Memory B cell (primary cell): ENCODE measurements at regions not wholly inside any gene's neighbourhood (a gene's known extent, or its start where the extent isn't known, plus 50 kb on each side); places are given as distances from the start of the nearest gene placed in this dataset.

Source experiments
- ATAC-seq: fragments of 150-1000 bp; cut with Tn5 transposase; 2 replicates; pipeline ENCODE4 v1.10.0; 2021; ENCODE audit warnings: low read depth, mild to moderate bottlenecking, moderate library complexity
- DNase-seq, 2 donors: peaks; one replicate each; pipeline ENCODE4 v3.0.0; 2022; ENCODE audit warnings: low spot score in 2 of 2
- H3K27ac Mint-ChIP-seq: one replicate; pipeline ENCODE4 v1.8.0; 2022; ENCODE audit warnings: mild to moderate bottlenecking, moderate library complexity, mixed read lengths
- H3K27me3 Mint-ChIP-seq: one replicate; pipeline ENCODE4 v1.8.0; 2022; ENCODE audit warnings: mixed read lengths
- H3K36me3 Mint-ChIP-seq: one replicate; pipeline ENCODE4 v1.8.0; 2022; ENCODE audit warnings: mild to moderate bottlenecking, mixed read lengths
- H3K4me1 Mint-ChIP-seq: one replicate; pipeline ENCODE4 v1.8.0; 2022; ENCODE audit warnings: mixed read lengths
- H3K4me3 Mint-ChIP-seq: one replicate; pipeline ENCODE4 v1.8.0; 2022; ENCODE audit warnings: mild to moderate bottlenecking, moderate library complexity, mixed read lengths
- H3K9me3 Mint-ChIP-seq: one replicate; pipeline ENCODE4 v1.8.0; 2022; ENCODE audit warnings: mixed read lengths

GRCh38 chr17:77449373-77449907 lies 308.7 kb downstream of the SEC14L1 start:
- no peaks in the 10 kb centered on the region for H3K9me3 Mint-ChIP-seq
- peak overlapping the region; percentile 99 for H3K4me3 Mint-ChIP-seq
- H3K27ac Mint-ChIP-seq = peak overlapping the region; percentile 98
- peaks cover 9% of the 10 kb centered on the region for H3K36me3 Mint-ChIP-seq
- ATAC-seq (no peak), DNase-seq (no peak)
- peaks cover 48% of the 10 kb centered on the region for H3K4me1 Mint-ChIP-seq
- no peaks in the 10 kb centered on the region for H3K27me3 Mint-ChIP-seq

DNA sequence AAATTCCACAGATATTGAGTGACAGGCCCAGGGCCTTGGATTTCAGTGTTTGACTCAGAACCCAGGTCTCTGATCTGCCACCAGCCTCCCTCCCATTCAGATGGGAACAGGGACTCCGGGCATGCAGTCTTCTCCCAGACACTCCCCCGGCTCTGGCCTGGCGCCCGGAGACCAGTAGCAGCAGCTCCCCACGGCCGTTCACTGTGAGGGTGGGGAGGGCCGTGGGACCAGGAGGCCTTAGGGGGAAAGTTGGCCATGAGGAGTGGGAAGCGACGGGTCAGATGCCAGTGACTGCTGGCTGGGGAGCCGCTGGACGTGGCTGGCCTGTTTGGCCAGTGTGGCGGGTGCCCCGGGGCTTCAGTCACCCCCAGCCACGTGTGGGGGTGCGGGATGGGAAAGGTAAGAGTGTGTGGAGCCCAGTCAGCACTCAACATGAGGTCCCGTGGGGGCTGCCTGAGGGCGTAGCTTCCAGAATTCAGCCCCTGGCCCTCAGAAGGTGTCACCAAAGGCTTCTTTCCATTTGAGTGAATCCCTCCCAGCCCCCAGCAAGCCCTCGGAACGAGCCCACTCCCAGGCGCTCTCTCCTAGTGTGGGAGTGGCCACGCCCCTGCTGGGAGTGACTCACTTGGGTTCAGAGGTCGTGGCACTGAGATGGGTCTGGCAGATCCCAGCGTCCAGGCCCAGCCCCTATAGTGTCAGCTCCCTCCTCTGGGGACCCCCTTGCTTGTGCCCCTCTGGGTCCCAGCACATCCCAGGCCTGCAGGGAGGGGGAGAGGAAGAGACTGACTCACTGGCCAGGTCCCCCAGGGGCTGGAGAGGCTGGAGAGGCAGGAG lies 309.4 kb downstream of the SEC14L1 start:
- ATAC-seq = no peak
- Mint-ChIP-seq H3K27me3 (no peaks in the 10 kb centered on the region), H3K27ac (peak overlapping the region; percentile 98)

GRCh38 chr17:77450742-77451244 lies 310.0 kb downstream of the SEC14L1 start:
- Mint-ChIP-seq H3K27ac (peak overlapping the region; percentile 98), H3K4me1 (peaks cover 46% of the 10 kb centered on the region), H3K27me3 (no peaks in the 10 kb centered on the region), H3K36me3 (peaks cover 12% of the 10 kb centered on the region), H3K4me3 (peak overlapping the region; percentile 99), H3K9me3 (no peaks in the 10 kb centered on the region)
- DNase-seq = no peak
- ATAC-seq = no peak

More for the DNA sequence above, 309.4 kb downstream of the SEC14L1 start:
- Mint-ChIP-seq H3K4me3 (peak overlapping the region; percentile 99), H3K4me1 (peaks cover 46% of the 10 kb centered on the region), H3K9me3 (no peaks in the 10 kb centered on the region), H3K36me3 (peaks cover 9% of the 10 kb centered on the region)
- DNase-seq = no peak

- peaks cover 12% of the 10 kb centered on the region for H3K36me3 Mint-ChIP-seq
- no peaks in the 10 kb centered on the region for H3K9me3 Mint-ChIP-seq
- peak overlapping the region; percentile 99 for H3K4me3 Mint-ChIP-seq
- DNase-seq = no peak
- no peaks in the 10 kb centered on the region for H3K27me3 Mint-ChIP-seq
- peak; percentile 64 for ATAC-seq
- peak overlapping the region; percentile 98 for H3K27ac Mint-ChIP-seq
- H3K4me1 Mint-ChIP-seq = peaks cover 50% of the 10 kb centered on the region
These were observed 310.6 kb downstream of the SEC14L1 start for GRCh38 chr17:77451245-77451893.

DNA sequence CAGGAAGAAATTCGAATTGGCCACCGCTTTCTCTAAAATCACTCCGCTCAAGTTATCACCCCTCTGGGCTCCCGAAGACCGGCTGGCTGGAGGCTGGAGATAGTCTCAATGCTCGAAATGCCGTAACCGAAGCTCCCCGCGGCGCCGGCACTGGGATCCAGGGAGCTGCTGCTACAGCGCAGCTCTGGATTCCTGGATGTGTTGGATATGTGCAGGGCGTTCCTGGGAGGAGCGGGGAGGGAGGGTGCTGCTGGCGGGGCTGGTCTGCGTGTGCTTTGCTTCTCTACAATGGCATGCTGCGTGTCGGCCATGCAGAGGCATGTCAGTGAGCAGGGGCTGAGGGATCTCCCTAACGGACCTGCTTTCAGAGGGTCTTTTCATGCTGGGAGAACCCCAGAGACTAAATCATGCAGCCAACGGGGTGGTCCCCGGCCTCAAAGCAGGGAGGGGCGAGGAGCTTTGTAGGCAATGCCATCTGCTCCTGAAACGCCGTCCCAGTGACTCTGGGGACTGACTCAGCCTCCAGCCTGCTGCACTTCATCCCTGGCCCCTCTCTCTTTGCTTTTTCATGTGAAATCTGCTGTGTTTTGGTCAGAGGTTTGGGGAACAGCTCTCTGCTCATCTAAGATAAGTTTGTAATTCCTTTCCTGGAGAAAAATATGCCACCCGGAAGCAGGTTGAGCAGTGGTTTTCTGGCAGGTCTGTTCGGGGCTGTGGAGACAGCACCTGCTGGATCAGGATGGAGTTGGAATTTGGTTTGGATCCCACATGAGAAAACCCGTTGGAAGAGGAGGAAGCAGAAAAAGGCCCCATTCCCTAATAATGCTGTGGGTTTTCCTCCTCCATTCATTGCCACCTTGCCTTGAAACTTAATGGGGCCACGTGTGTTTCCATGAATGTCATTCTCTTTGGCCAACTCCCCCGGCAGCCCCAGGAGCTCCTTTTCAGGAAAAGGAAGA lies 311.4 kb downstream of the SEC14L1 start:
- no peaks in the 10 kb centered on the region for H3K27me3 Mint-ChIP-seq
- DNase-seq (no peak), ATAC-seq (peak; percentile 21)
- peaks cover 12% of the 10 kb centered on the region for H3K36me3 Mint-ChIP-seq
- H3K4me1 Mint-ChIP-seq = peaks cover 47% of the 10 kb centered on the region
- H3K9me3 Mint-ChIP-seq = no peaks in the 10 kb centered on the region
- H3K27ac Mint-ChIP-seq = peak overlapping the region; percentile 98
- peak overlapping the region; percentile 99 for H3K4me3 Mint-ChIP-seq

DNA sequence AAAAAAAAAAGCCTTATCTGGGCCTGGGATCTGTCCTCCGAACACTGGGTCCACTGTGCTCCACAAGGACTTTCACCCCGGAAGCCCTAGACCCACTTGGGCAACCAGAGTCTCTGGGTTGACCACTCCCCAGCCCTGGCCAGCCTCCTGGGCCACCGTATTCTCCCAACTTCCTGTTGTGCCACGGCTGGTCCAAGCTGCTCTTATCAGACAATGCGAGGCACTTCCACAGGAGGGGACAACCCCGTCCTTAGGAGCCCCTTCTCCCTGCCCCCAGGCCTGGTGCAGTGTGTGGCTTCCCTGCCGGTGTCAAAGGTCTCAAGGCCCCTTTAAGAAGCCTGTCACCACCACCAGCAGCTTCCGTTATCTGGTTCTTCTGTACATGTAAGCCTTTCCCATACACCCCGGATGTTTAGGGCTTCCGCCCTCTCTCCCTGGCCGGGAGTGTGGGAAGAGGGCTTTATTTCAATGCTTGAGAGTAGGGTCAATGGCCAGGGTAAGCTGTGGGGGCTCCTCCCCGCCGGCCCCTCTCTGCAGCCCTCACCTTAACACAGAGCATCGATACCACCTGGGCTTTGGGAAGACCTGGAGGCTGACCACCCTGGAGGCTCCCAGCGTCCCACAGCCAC lies 313.0 kb downstream of the SEC14L1 start:
- Mint-ChIP-seq H3K4me1 (peaks cover 58% of the 10 kb centered on the region), H3K9me3 (no peaks in the 10 kb centered on the region), H3K27ac (peak overlapping the region; percentile 98), H3K27me3 (no peaks in the 10 kb centered on the region), H3K4me3 (peak overlapping the region; percentile 99), H3K36me3 (peaks cover 12% of the 10 kb centered on the region)
- ATAC-seq (peak; percentile 30), DNase-seq (no peak)

- H3K4me3 Mint-ChIP-seq = peak overlapping the region; percentile 99
These were observed 313.7 kb downstream of the SEC14L1 start for GRCh38 chr17:77454242-77455095.

DNA sequence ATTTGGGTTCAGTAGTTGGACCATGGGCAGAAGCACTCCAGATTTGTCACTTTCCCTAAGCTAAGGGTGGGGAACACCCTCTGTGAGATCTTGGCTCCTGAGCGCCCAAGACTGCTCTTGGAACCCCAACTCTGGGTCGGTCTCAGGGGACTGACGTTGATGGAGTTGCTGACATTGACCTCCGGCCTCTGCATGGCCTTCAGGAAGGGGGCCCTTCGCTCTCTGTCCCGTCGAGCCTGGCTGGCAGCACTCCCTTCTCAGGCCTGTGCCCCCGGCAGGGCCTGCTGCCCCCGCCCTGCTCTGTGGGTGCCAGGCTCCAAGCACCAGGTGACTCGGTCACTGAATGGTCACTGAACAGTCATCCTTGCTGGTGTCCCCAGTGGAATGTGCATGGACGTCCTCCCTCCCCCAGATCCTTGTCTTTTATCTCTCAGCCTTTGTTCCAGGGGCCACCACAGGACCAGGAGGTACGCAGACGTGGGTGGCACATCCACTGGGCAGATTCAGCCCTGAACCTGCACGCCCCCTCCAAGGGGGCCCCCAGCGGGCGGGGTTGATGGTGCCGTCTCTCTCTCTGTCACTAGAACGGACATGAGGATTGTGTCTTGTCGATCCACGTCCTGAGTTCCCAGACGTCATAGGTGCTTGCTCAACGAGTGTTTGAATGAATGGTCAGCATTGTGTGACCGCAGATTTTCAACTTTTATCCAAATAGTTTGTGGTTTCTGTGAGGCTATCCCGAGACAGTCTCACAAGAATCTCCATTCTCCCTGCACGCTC lies 314.5 kb downstream of the SEC14L1 start:
- Mint-ChIP-seq H3K27ac (peak overlapping the region; percentile 98), H3K4me1 (peaks cover 56% of the 10 kb centered on the region), H3K9me3 (no peaks in the 10 kb centered on the region), H3K36me3 (peaks cover 7% of the 10 kb centered on the region), H3K4me3 (peak overlapping the region; percentile 99), H3K27me3 (no peaks in the 10 kb centered on the region)
- no peak for DNase-seq
- no peak for ATAC-seq

More at GRCh38 chr17:77454242-77455095, 313.7 kb downstream of the SEC14L1 start:
- Mint-ChIP-seq H3K36me3 (peaks cover 7% of the 10 kb centered on the region), H3K9me3 (no peaks in the 10 kb centered on the region), H3K27ac (peak overlapping the region; percentile 98), H3K4me1 (peaks cover 59% of the 10 kb centered on the region), H3K27me3 (no peaks in the 10 kb centered on the region)
- DNase-seq (no peak), ATAC-seq (no peak)

DNA sequence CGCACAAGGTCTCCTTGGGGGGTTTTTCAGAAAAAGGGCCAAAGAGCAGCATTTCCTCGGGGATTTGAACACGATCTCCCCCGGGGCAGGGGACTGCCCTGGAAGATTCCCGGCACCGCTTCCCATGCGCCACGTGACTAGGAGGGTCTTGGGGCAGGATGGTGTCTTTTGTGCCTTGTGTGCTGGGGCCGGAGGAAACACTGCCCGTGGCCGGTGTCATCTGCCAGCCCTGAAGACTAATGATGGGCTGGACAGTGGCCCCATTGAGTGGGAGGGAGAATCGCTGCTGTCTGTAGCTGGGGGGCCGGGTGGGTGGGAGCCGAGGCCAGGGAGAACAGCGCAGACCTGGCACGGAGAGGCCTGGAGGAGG lies 315.1 kb downstream of the SEC14L1 start:
- DNase-seq = no peak
- H3K27me3 Mint-ChIP-seq = no peaks in the 10 kb centered on the region
- H3K9me3 Mint-ChIP-seq = no peaks in the 10 kb centered on the region
- ATAC-seq = no peak
- H3K4me1 Mint-ChIP-seq = peaks cover 53% of the 10 kb centered on the region
- H3K36me3 Mint-ChIP-seq = peaks cover 5% of the 10 kb centered on the region
- peak overlapping the region; percentile 99 for H3K4me3 Mint-ChIP-seq
- H3K27ac Mint-ChIP-seq = peak overlapping the region; percentile 98

GRCh38 chr17:77456271-77456950 lies 315.6 kb downstream of the SEC14L1 start:
- DNase-seq = no peak
- Mint-ChIP-seq H3K27ac (peak overlapping the region; percentile 98), H3K9me3 (no peaks in the 10 kb centered on the region), H3K4me1 (peaks cover 53% of the 10 kb centered on the region), H3K27me3 (no peaks in the 10 kb centered on the region), H3K4me3 (peak overlapping the region; percentile 99), H3K36me3 (peaks cover 5% of the 10 kb centered on the region)
- no peak for ATAC-seq

- H3K4me3 Mint-ChIP-seq = peak overlapping the region; percentile 99
- no peaks in the 10 kb centered on the region for H3K9me3 Mint-ChIP-seq
- peaks cover 57% of the 10 kb centered on the region for H3K4me1 Mint-ChIP-seq
- no peaks in the 10 kb centered on the region for H3K27me3 Mint-ChIP-seq
- ATAC-seq (peak; percentile 48), DNase-seq (peak in 1 of 2 donors; percentile 51)
- peak overlapping the region; percentile 98 for H3K27ac Mint-ChIP-seq
- H3K36me3 Mint-ChIP-seq = peaks cover 3% of the 10 kb centered on the region
These were observed 316.3 kb downstream of the SEC14L1 start for GRCh38 chr17:77456951-77457548.
